Adrenal gland (tissue), 9 donors: ENCODE measurements at regions not wholly inside any gene's neighbourhood (a gene's known extent, or its start where the extent isn't known, plus 50 kb on each side); places are given as distances from the start of the nearest gene placed in this dataset.
"Not testable (repeated sequence)": the region's sequence is repeated elsewhere in the genome, so short reads cannot be mapped to it uniquely, and the experiment has no call there.

Experiments
- DNase-seq, 7 donors: peaks; one replicate each; pipeline ENCODE4 v3.0.0-alpha.2; 2019 to 2020
- H3K27ac ChIP-seq, 5 donors: fragments of 200-600 bp; sonication (generic) in 4 of 5; 1 replicate in 3 of 5; 2 replicates in 2 of 5; pipeline versions ENCODE4 v1.5.1 to v1.8.0; 2016 to 2020; ENCODE audit warnings: mild to moderate bottlenecking in 1 of 5
- H3K27me3 ChIP-seq: fragments of 200-600 bp; 2 replicates; pipeline ENCODE4 v1.8.0; 2021
- H3K36me3 ChIP-seq, 2 donors: fragments of 200-600 bp; replicated peaks in 1 of 2; 1 replicate in 1 of 2; 2 replicates in 1 of 2; pipeline versions ENCODE4 v1.5.1 to v1.8.0; 2018 to 2022
- H3K4me1 ChIP-seq, 2 donors: fragments of 200-600 bp; replicated peaks in 1 of 2; 1 replicate in 1 of 2; 2 replicates in 1 of 2; pipeline versions ENCODE4 v1.5.1 to v1.8.0; 2018 to 2021
- H3K4me3 ChIP-seq, 4 donors: fragments of 200-600 bp; sonication (generic) in 3 of 4; one replicate each; pipeline ENCODE4 v1.5.1; 2016 to 2018
- H3K9me3 ChIP-seq, 3 donors: fragments of 200-600 bp; sonication (generic) in 1 of 3; replicated peaks in 1 of 3; 1 replicate in 2 of 3; 2 replicates in 1 of 3; pipeline versions ENCODE4 v1.5.1 to v1.8.0; 2016 to 2021
- POLR2A ChIP-seq, 2 donors: fragments of 450-650 bp; IDR thresholded peaks; one replicate each; pipeline ENCODE4 v1.6.1; 2017; ENCODE audit warnings: antibody characterized with exemption in 2 of 2, mild to moderate bottlenecking in 2 of 2, moderate library complexity in 1 of 2
- WGBS, 4 donors: extraction: QIAGEN DNeasy Blood & Tissue Kit in 2 of 4; methylation state at CpG; one replicate each; pipeline versions ENCODE4 v1.1.5 to v1.1.7; 2013 to 2017; 5-methylcytosine and 5-hydroxymethylcytosine counted together
- intact Hi-C, 2 donors: fragments of 100-400 bp; cut with DNase I; formaldehyde crosslinking; loops; one replicate each; pipeline versions ENCODE4 v1.14.1 to v1.15.0; 2022 to 2023
- TF ChIP-seq, protein P1 (sequence below), 6 experiments: fragments of 450-650 bp in 4 of 6; fragments of 200-600 bp in 2 of 6; sonication (generic) in 1 of 6; IDR thresholded peaks; 1 replicate in 5 of 6; 2 replicates in 1 of 6; pipeline versions ENCODE4 v1.5.1 to v1.8.0; 2016 to 2021; ENCODE audit warnings: antibody characterized with exemption in 6 of 6, mild to moderate bottlenecking in 2 of 6, moderate library complexity in 1 of 6
- donor health status: healthy with polysubstance abuse.
- donor health status: Bipolar disorder and iron deficiency.
- donor health status: DM: yes; HTN: yes; CAD: no.
- donor health status: DM: no; HTN: no; CAD: no.
- donor health status: DM: no; HTN: no; CAD: no.

DNA sequence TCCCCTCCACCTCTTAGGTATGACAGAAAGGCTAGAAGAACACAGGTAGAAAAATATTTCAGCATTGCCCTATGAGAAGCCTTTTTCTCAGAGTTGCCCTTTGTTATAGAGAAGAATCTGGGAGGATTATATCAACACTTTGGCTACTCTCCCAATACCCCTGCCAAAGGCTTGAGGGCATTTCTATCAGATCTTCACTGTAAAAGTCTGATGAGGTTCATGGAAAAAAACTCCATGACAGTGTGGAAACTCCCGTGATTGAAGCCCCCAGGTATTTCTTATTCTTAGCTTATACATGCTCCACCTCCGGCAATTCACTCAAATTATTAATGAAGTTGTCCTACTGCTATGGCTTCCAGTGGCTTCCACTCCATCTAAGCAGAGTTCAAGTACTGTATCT, 753.6 kb downstream of the CENPC start:
- Histone ChIP-seq H3K4me1 (no peaks in the 10 kb centered on the region), H3K36me3 (no peaks in the 10 kb centered on the region), H3K9me3 (no peaks in the 10 kb centered on the region), H3K4me3 (no peak overlapping the region), H3K27me3 (no peaks in the 10 kb centered on the region), H3K27ac (no peak overlapping the region)
- TF ChIP-seq POLR2A (IDR thresholded peaks at IDR 0.05) = no peak
- TF ChIP-seq, protein P1, sequence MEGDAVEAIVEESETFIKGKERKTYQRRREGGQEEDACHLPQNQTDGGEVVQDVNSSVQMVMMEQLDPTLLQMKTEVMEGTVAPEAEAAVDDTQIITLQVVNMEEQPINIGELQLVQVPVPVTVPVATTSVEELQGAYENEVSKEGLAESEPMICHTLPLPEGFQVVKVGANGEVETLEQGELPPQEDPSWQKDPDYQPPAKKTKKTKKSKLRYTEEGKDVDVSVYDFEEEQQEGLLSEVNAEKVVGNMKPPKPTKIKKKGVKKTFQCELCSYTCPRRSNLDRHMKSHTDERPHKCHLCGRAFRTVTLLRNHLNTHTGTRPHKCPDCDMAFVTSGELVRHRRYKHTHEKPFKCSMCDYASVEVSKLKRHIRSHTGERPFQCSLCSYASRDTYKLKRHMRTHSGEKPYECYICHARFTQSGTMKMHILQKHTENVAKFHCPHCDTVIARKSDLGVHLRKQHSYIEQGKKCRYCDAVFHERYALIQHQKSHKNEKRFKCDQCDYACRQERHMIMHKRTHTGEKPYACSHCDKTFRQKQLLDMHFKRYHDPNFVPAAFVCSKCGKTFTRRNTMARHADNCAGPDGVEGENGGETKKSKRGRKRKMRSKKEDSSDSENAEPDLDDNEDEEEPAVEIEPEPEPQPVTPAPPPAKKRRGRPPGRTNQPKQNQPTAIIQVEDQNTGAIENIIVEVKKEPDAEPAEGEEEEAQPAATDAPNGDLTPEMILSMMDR (IDR thresholded peaks at IDR 0.05) = no peak
- intact Hi-C loops = no loop called here
- WGBS, 4 donors = 73 to 85% (median 78%) methylated on average over 2 of the region's 2 CpGs
- no peak for DNase-seq

DNA sequence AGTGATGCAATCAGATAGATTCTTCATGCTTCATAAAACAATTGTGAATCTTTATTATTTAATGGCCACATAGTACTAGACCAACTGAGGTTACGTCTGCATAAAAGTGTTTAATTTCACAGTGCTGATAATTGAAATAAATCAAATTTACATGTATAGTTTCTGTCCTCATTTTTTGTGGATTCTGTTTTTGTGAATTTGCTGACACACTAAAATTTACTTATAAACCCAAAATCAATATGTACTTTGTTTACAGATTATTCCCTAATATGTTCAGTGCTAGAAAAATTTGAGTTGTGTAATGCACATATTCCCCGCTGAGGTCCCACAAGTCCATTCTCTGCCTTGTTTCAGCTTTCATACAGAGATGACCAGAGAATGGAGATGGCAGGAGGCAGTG, 759.8 kb downstream of the CENPC start:
- Histone ChIP-seq H3K27ac (no peak overlapping the region), H3K9me3 (no peaks in the 10 kb centered on the region), H3K36me3 (no peaks in the 10 kb centered on the region), H3K4me1 (no peaks in the 10 kb centered on the region), H3K4me3 (no peak overlapping the region), H3K27me3 (no peaks in the 10 kb centered on the region)
- intact Hi-C loops = no loop called here
- no peak for DNase-seq
- no peak for TF ChIP-seq POLR2A (IDR thresholded peaks at IDR 0.05)
- TF ChIP-seq, protein P1 (IDR thresholded peaks at IDR 0.05) = no peak
- 76 to 88% (median 80%) methylated on average over 2 of the region's 2 CpGs for WGBS, 4 donors

DNA sequence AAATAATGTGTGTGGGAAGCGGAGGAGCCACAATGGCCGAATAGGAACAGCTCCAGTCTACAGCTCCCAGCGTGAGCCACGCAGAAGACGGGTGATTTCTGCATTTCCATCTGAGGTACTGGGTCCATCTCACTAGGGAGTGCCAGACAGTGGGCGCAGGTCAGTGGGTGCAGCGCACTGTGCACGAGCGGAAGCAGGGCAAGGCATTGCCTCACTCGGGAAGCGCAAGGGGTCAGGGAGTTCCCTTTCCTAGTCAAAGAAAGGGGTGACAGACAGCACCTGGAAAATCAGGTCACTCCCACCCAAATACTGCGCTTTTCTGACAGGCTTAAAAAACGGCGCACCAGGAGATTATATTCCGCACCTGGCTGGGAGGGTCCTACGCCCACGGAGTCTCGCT, 762.6 kb downstream of the CENPC start:
- H3K36me3 ChIP-seq, intact Hi-C loops, H3K27me3 ChIP-seq, H3K27ac ChIP-seq, H3K4me1 ChIP-seq, H3K4me3 ChIP-seq, H3K9me3 ChIP-seq, DNase-seq: not testable (repeated sequence)
- WGBS, 4 donors = 80 to 91% (median 85%) methylated on average over 10 to 18 of the region's 18 CpGs

DNA sequence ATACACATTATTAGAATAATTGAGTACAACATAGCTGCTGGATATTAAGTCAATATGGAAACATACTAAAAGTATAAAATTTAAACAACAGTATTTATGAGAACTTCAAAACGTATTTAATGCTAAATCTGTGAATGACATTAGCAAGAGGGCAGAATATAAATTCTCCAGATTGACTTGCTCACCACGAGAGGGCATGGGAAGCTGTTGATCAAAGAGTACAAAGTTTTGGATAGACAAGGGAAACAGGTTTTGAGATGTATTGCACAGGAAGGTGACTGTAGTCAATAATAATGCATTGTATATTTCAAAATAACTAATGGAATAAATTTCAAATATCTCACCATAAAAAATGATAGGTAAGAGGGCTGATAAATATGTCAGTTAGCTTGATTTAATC, 768.2 kb downstream of the CENPC start:
- no peak overlapping the region for H3K27ac ChIP-seq
- H3K4me3 ChIP-seq = no peak overlapping the region
- no peaks in the 10 kb centered on the region for H3K4me1 ChIP-seq
- H3K9me3 ChIP-seq = no peaks in the 10 kb centered on the region
- no peak for DNase-seq
- intact Hi-C loops = no loop called here
- no peak for TF ChIP-seq POLR2A (IDR thresholded peaks at IDR 0.05)
- TF ChIP-seq, protein P1 (IDR thresholded peaks at IDR 0.05) = no peak
- 29 to 42% (median 34%) methylated on average over 2 of the region's 2 CpGs for WGBS, 4 donors
- no peaks in the 10 kb centered on the region for H3K36me3 ChIP-seq
- no peaks in the 10 kb centered on the region for H3K27me3 ChIP-seq

DNA sequence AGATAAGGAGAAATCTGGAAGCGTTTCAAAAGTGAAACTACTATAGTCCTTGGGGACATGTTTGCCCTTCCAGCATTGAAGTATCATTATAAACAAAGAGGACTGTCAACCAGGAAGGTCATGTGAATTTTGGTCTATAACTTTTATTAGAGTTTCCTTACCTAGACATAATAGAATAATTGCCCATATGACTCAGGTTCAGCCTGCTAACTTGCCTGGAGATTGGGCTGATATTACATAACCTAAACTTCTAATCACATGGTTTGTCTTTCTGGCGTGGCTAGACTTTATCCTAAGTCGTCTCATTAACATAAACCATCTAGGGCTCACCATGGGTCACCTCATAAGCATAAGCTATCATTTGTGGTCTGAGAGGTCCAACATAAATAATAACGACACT, 775.9 kb downstream of the CENPC start:
- H3K4me1 ChIP-seq = no peaks in the 10 kb centered on the region
- H3K36me3 ChIP-seq = no peaks in the 10 kb centered on the region
- H3K4me3 ChIP-seq = no peak overlapping the region
- H3K27ac ChIP-seq = no peak overlapping the region
- intact Hi-C loops = no loop called here
- no peaks in the 10 kb centered on the region for H3K9me3 ChIP-seq
- 35 to 43% (median 38%) methylated on average over 4 of the region's 4 CpGs for WGBS, 4 donors
- DNase-seq = no peak
- TF ChIP-seq, protein P1 (IDR thresholded peaks at IDR 0.05) = no peak
- no peak for TF ChIP-seq POLR2A (IDR thresholded peaks at IDR 0.05)
- H3K27me3 ChIP-seq = no peaks in the 10 kb centered on the region
